Sigmoid colon (tissue), 6 donors: ENCODE measurements at regions not wholly inside any gene's neighbourhood (a gene's known extent, or its start where the extent isn't known, plus 50 kb on each side); places are given as distances from the start of the nearest gene placed in this dataset.

Source experiments
- DNase-seq: peaks from one replicate; pipeline ENCODE4 v3.0.0-alpha.2; 2019
- H3K27ac ChIP-seq, 4 donors: fragments of 200-600 bp; sonication (generic); one replicate each; pipeline ENCODE4 v1.5.1; 2016 to 2019; ENCODE audit warnings: mild to moderate bottlenecking in 1 of 4
- H3K27me3 ChIP-seq, 3 donors: fragments of 200-600 bp; sonication (generic); one replicate each; pipeline ENCODE4 v1.5.1; 2019; ENCODE audit warnings: mild to moderate bottlenecking in 1 of 3
- H3K36me3 ChIP-seq, 4 donors: fragments of 200-600 bp; sonication (generic); one replicate each; pipeline ENCODE4 v1.5.1; 2016 to 2019
- H3K4me1 ChIP-seq, 4 donors: fragments of 200-600 bp; sonication (generic); one replicate each; pipeline ENCODE4 v1.5.1; 2017 to 2019
- H3K4me3 ChIP-seq, 4 donors: fragments of 200-600 bp; sonication (generic); one replicate each; pipeline ENCODE4 v1.5.1; 2017 to 2019; ENCODE audit warnings: mild to moderate bottlenecking in 2 of 4, moderate library complexity in 1 of 4
- H3K9me3 ChIP-seq, 4 donors: fragments of 200-600 bp in 3 of 4; sonication (generic) in 3 of 4; one replicate each; pipeline versions ENCODE4 v1.5.1 to v1.6.1; 2013 to 2019
- EP300 ChIP-seq, 4 donors: sonication (generic); formaldehyde crosslinking; IDR thresholded peaks; one replicate each; pipeline ENCODE4 v1.6.1; 2017; ENCODE audit warnings: antibody characterized with exemption in 4 of 4
- POLR2A ChIP-seq, 2 donors: fragments of 450-650 bp; IDR thresholded peaks; one replicate each; pipeline ENCODE4 v1.6.1; 2016; ENCODE audit warnings: antibody characterized with exemption in 2 of 2, mild to moderate bottlenecking in 2 of 2, moderate library complexity in 2 of 2
- POLR2AphosphoS5 ChIP-seq, 4 donors: sonication (generic); formaldehyde crosslinking; IDR thresholded peaks; one replicate each; pipeline ENCODE4 v1.6.1; 2017; ENCODE audit warnings: antibody characterized with exemption in 4 of 4
- WGBS, 2 donors: extraction: QIAGEN DNeasy Blood & Tissue Kit; methylation state at CpG; one replicate each; pipeline ENCODE4 v1.1.7; 2013; 5-methylcytosine and 5-hydroxymethylcytosine counted together
- intact Hi-C: fragments of 100-400 bp; cut with DNase I; formaldehyde crosslinking; loops from one replicate; pipeline ENCODE4 v1.15.1; 2023
- TF ChIP-seq, protein P1 (sequence below), 4 experiments: fragments of 450-650 bp in 3 of 4; fragments of 200-600 bp in 1 of 4; IDR thresholded peaks; one replicate each; pipeline ENCODE4 v1.5.1; 2016 to 2019; ENCODE audit warnings: antibody characterized with exemption in 4 of 4, mild to moderate bottlenecking in 3 of 4, moderate library complexity in 2 of 4
- donor health status: healthy with polysubstance abuse.
- donor health status: healthy.

DNA sequence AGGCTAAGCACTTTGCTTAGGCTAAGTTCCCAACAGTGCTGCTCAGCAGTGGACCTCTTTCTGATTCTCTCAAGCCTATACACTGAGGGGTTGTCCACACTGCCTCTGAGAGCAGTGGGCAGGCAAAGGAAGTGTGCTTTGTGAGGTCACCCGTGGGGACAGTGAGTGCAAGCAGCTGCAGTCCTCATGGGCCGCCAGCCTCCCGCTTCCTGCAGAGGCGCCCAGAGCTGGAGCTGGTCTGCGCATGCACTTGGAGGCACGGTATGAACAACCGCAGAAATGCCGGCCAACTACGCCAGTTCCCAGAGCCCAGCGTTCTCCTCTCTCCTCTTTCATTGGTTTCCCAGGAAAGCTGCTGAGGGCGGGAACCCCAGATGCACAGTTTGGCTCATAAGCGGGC is 149.5 kb upstream of the DLX2 start:
- DNase-seq: no peak
- Histone ChIP-seq H3K9me3 (no peaks in the 10 kb centered on the region), H3K36me3 (no peaks in the 10 kb centered on the region), H3K4me1 (peaks cover 0 to 3% (median 0%) of the 10 kb centered on the region in 4 donors), H3K4me3 (no peak overlapping the region), H3K27me3 (no peaks in the 10 kb centered on the region), H3K27ac (peak overlapping the region in 3 of 4 donors; percentile 8 to 39 (median 19))
- intact Hi-C loops: no loop called here
- TF ChIP-seq EP300 (IDR thresholded peaks at IDR 0.05): no peak
- TF ChIP-seq POLR2AphosphoS5 (IDR thresholded peaks at IDR 0.05): no peak
- no peak for TF ChIP-seq POLR2A (IDR thresholded peaks at IDR 0.05)
- TF ChIP-seq, protein P1, sequence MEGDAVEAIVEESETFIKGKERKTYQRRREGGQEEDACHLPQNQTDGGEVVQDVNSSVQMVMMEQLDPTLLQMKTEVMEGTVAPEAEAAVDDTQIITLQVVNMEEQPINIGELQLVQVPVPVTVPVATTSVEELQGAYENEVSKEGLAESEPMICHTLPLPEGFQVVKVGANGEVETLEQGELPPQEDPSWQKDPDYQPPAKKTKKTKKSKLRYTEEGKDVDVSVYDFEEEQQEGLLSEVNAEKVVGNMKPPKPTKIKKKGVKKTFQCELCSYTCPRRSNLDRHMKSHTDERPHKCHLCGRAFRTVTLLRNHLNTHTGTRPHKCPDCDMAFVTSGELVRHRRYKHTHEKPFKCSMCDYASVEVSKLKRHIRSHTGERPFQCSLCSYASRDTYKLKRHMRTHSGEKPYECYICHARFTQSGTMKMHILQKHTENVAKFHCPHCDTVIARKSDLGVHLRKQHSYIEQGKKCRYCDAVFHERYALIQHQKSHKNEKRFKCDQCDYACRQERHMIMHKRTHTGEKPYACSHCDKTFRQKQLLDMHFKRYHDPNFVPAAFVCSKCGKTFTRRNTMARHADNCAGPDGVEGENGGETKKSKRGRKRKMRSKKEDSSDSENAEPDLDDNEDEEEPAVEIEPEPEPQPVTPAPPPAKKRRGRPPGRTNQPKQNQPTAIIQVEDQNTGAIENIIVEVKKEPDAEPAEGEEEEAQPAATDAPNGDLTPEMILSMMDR (IDR thresholded peaks at IDR 0.05): no peak
- 88 to 97% methylated on average over 12 of the region's 12 CpGs for WGBS, 2 donors

DNA sequence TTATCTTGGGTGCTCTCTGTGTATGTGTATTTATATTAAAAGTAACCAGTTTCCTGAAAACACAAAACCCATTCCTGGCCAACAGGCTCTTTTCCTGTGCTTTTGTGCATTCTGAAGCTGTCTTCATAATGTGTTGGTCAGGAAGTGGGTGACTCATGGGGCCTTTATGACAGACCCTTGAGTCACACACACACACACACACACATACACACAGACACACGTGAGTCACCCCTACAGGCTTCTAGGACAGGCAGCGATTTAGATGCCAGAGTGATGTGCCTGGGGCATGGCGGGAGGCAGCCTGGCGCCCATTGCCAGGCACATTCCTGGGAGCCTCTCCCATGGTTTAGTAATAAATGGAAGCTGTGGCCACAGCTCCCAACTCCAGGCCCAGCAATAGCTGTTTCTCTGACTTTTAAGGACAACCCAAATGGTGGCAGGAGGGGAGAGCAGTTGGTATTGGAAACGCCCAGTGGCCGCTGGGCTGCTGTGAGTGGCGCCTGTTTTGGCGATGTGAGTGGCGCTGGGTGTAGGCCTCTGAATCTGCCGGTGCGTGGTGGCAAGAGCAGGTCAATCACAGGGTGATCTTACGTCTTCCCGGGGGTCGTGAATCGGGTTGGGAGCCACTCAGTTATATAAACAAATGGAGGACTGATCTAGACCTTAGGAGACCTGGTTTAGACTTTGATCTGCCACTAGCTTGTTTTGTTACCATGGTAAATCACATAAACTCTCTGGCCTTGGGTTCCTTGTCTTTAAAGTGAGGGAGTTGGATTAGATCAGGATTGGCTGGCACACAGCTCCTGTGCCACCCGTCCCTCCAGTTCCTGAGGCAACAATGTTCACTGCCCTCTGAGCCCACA is 150.7 kb upstream of the DLX2 start:
- no peaks in the 10 kb centered on the region for H3K36me3 ChIP-seq

DNA sequence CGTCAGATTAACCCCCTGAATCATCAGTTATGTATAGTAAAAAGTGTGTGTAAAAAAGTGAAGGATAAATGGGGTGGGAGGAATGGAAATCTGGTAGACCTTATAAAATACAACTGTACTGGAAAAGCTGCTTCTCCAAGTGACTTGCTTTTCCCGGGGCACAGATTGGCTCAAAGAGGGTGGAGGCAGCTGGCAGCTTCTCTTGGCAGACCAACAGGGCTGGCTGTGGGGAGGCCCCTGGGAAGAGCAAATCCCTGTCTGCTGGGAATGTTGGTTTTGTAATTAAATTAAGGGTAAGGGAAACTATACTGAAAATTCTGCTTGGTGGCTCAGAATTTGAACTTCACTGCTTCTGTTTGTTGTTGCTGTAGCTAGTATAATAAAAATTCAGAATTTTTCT is 154.2 kb upstream of the DLX2 start:
- TF ChIP-seq, protein P1 (IDR thresholded peaks at IDR 0.05): no peak
- TF ChIP-seq POLR2A (IDR thresholded peaks at IDR 0.05) (no peak), EP300 (IDR thresholded peaks at IDR 0.05) (no peak), POLR2AphosphoS5 (IDR thresholded peaks at IDR 0.05) (no peak)
- Histone ChIP-seq H3K9me3 (no peaks in the 10 kb centered on the region), H3K36me3 (no peaks in the 10 kb centered on the region), H3K4me3 (no peak overlapping the region), H3K4me1 (peaks cover 0 to 3% (median 0%) of the 10 kb centered on the region in 4 donors), H3K27ac (no peak overlapping the region), H3K27me3 (no peaks in the 10 kb centered on the region)
- WGBS, 2 donors: 46 to 70% methylated on average over 2 of the region's 2 CpGs
- no peak for DNase-seq
- intact Hi-C loops: no loop called here

More for the DNA sequence above, 150.7 kb upstream of the DLX2 start:
- intact Hi-C loops: no loop called here
- H3K27me3 ChIP-seq: no peaks in the 10 kb centered on the region
- DNase-seq: no peak
- H3K4me1 ChIP-seq: peaks cover 0 to 3% (median 0%) of the 10 kb centered on the region in 4 donors
- H3K9me3 ChIP-seq: no peaks in the 10 kb centered on the region
- H3K4me3 ChIP-seq: no peak overlapping the region
- H3K27ac ChIP-seq: peak overlapping the region in 1 of 4 donors; percentile 59
- TF ChIP-seq POLR2AphosphoS5 (IDR thresholded peaks at IDR 0.05): peak in 2 of 4 donors; percentile 41 to 52
- TF ChIP-seq, protein P1 (IDR thresholded peaks at IDR 0.05): no peak
- TF ChIP-seq EP300 (IDR thresholded peaks at IDR 0.05): no peak
- whole genome bisulfite sequencing, 2 donors: 45 to 69% methylated on average over 16 of the region's 16 CpGs

DNA sequence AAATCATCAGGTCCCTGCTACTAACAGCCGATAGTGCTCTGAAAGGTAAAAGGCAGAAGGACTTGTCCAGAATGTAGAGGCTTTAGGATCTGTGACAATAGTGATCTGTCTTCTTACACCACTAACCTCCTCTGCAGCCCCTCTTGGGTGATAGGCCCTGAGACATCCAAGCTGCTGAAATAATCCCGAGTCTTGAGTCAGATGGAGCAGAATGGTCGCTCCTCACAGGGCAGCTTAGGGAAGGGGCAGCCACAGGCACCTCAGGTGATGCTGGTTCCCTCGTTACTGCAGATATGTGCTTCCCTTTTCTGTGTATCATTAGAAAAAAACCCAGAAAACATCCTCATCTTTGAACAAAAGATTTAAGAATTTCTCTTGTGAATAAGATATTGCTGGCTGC is 157.1 kb upstream of the DLX2 start:
- intact Hi-C loops: no loop called here
- no peaks in the 10 kb centered on the region for H3K9me3 ChIP-seq
- 86 to 91% methylated on average over 4 of the region's 4 CpGs for WGBS, 2 donors

More for the DNA sequence above, 157.1 kb upstream of the DLX2 start:
- H3K4me1 ChIP-seq: no peaks in the 10 kb centered on the region
- H3K36me3 ChIP-seq: no peaks in the 10 kb centered on the region
- no peak overlapping the region for H3K4me3 ChIP-seq
- TF ChIP-seq EP300 (IDR thresholded peaks at IDR 0.05): no peak
- TF ChIP-seq, protein P1 (IDR thresholded peaks at IDR 0.05): no peak
- H3K27me3 ChIP-seq: no peaks in the 10 kb centered on the region
- no peak for DNase-seq
- H3K27ac ChIP-seq: no peak overlapping the region
